HCT116 (cell line): ENCODE measurements at regions not wholly inside any gene's neighbourhood (a gene's known extent, or its start where the extent isn't known, plus 50 kb on each side); places are given as distances from the start of the nearest gene placed in this dataset.

ENCODE experiments used
- ATAC-seq: fragments of 200-7000 bp; cut with Tn5 transposase; 2 replicates; pipeline ENCODE4 v1.9.1; 2020; ENCODE audit warnings: mild to moderate bottlenecking, moderate library complexity
- BruUV-seq: library from RNA; stranded (reverse); fragments of 400-500 nt; replicated peaks from 2 replicates; lab custom pipeline; 2021; lab: Mats Ljungman, UMichigan
- CTCF ChIA-PET: fragments of 300-600 bp; sonication (Branson Sonifier 250); formaldehyde crosslinking; loops from one replicate; lab custom pipeline; 2021; ENCODE audit warnings: antibody characterized with exemption; lab: Charles Lee
- POLR2A ChIA-PET: fragments of 300-600, 350-600 bp; sonication (Branson Sonifier 250); formaldehyde crosslinking; loops from one replicate; lab custom pipeline; 2021; ENCODE audit warnings: antibody characterized with exemption; lab: Charles Lee
- RAD21 ChIA-PET, 2 experiments: fragments of 300-600 bp; sonication (Branson Sonifier 250); formaldehyde crosslinking; loops; one replicate each; lab custom pipeline; 2023; ENCODE audit warnings: low total read pairs in 2 of 2; ENCODE audit not compliant: uncharacterized antibody in 2 of 2, unreplicated experiment in 2 of 2, low non-redundant PET in 1 of 2; lab: Charles Lee
- DNase-seq: peaks from one replicate; pipeline ENCODE4 v3.0.0-alpha.2; 2010; ENCODE audit warnings: low read depth, low spot score
- H2AFZ ChIP-seq: fragments of 200-600 bp; shearing (Covaris generic), sonication (generic); 2 replicates; pipeline ENCODE4 v1.6.1; 2017; ENCODE audit warnings: low read depth, mixed run types, mixed read lengths, antibody characterized with exemption, low read length; ENCODE audit not compliant: poor library complexity, severe bottlenecking
- H3K27ac ChIP-seq: 2 replicates; pipeline ENCODE4 v1.5.1; 2012; ENCODE audit warnings: low read depth, low read length
- H3K27me3 ChIP-seq: fragments of 200-600 bp; sonication (generic); 2 replicates; pipeline ENCODE4 v1.6.1; 2016; ENCODE audit warnings: mixed run types, low read length, mixed read lengths; ENCODE audit not compliant: insufficient read depth
- H3K36me3 ChIP-seq, 2 experiments: fragments of 200-500 bp in 1 of 2; fragments of 200-600 bp in 1 of 2; sonication (Bioruptor generic) in 1 of 2; sonication (generic) in 1 of 2; 2 replicates each; pipeline versions ENCODE4 v1.5.1 to v1.6.1; 2014 to 2016; ENCODE audit warnings: low read length in 2 of 2, inconsistent platforms in 1 of 2, mixed read lengths in 1 of 2, mixed run types in 1 of 2; ENCODE audit not compliant: insufficient read depth in 2 of 2, control insufficient read depth in 1 of 2
- H3K4me1 ChIP-seq, 2 experiments: fragments of 200-600 bp in 1 of 2; sonication (generic) in 1 of 2; 2 replicates each; pipeline versions ENCODE4 v1.5.1 to v1.6.1; 2012 to 2017; ENCODE audit warnings: low read length in 2 of 2, inconsistent platforms in 1 of 2, mild to moderate bottlenecking in 1 of 2, mixed read lengths in 1 of 2, mixed run types in 1 of 2, moderate library complexity in 1 of 2; ENCODE audit not compliant: insufficient read depth in 2 of 2, control insufficient read depth in 1 of 2
- H3K4me2 ChIP-seq: fragments of 200-600 bp; sonication (generic); 2 replicates; pipeline ENCODE4 v1.6.1; 2017; ENCODE audit warnings: mixed run types, low read length, mixed read lengths
- H3K4me3 ChIP-seq, 2 experiments: fragments of 200-600 bp in 1 of 2; sonication (generic) in 1 of 2; replicated peaks in 1 of 2; 2 replicates each; pipeline ENCODE4 v1.5.1; 2011 to 2016; ENCODE audit warnings: low read length in 2 of 2, control low read depth in 1 of 2, low read depth in 1 of 2, mild to moderate bottlenecking in 1 of 2, mixed read lengths in 1 of 2, mixed run types in 1 of 2
- H3K79me2 ChIP-seq: fragments of 200-600 bp; sonication (generic); 2 replicates; pipeline ENCODE4 v1.6.1; 2017; ENCODE audit warnings: mild to moderate bottlenecking, mixed run types, low read length, moderate library complexity, mixed read lengths; ENCODE audit not compliant: insufficient read depth
- H3K9ac ChIP-seq: fragments of 200-600 bp; sonication (generic); 2 replicates; pipeline ENCODE4 v1.6.1; 2016; ENCODE audit warnings: low read length, mixed read lengths
- H3K9me2 ChIP-seq: fragments of 200-600 bp; sonication (generic), shearing (Covaris generic); 2 replicates; pipeline ENCODE4 v1.6.1; 2017; ENCODE audit warnings: mixed run types, mild to moderate bottlenecking, moderate library complexity; ENCODE audit not compliant: insufficient read depth
- H3K9me3 ChIP-seq, 2 experiments: fragments of 200-500 bp in 1 of 2; fragments of 200-600 bp in 1 of 2; sonication (Bioruptor generic) in 1 of 2; sonication (generic) in 1 of 2; 2 replicates each; pipeline ENCODE4 v1.6.1; 2014 to 2017; ENCODE audit warnings: low read length in 2 of 2, mixed read lengths in 2 of 2, inconsistent platforms in 1 of 2, low read depth in 1 of 2, mild to moderate bottlenecking in 1 of 2, mixed run types in 1 of 2, moderate library complexity in 1 of 2; ENCODE audit not compliant: control insufficient read depth in 1 of 2, insufficient read depth in 1 of 2
- H4K20me1 ChIP-seq: fragments of 200-600 bp; sonication (generic), shearing (Covaris generic); 2 replicates; pipeline ENCODE4 v1.6.1; 2017; ENCODE audit warnings: mixed run types, mild to moderate bottlenecking, moderate library complexity; ENCODE audit not compliant: insufficient read depth
- CBX3 ChIP-seq: IDR thresholded peaks from 2 replicates; pipeline ENCODE4 v1.6.1; 2012; ENCODE audit warnings: low read depth
- CTCF ChIP-seq, 3 experiments: fragments of 200-600 bp in 1 of 3; sonication (generic) in 1 of 3; IDR thresholded peaks in 2 of 3; conservative IDR thresholded peaks in 1 of 3; 2 replicates each; pipeline ENCODE4 v1.5.1; 2012 to 2017; ENCODE audit warnings: low read depth in 2 of 3, low read length in 2 of 3, antibody characterized with exemption in 1 of 3, borderline replicate concordance in 1 of 3, control low read depth in 1 of 3, mild to moderate bottlenecking in 1 of 3, mixed read lengths in 1 of 3, mixed run types in 1 of 3, moderate library complexity in 1 of 3; ENCODE audit not compliant: insufficient read depth in 1 of 3
- EGR1 ChIP-seq: IDR thresholded peaks from 2 replicates; pipeline ENCODE4 v1.6.1; 2012; ENCODE audit warnings: low read depth
- EZH2phosphoT487 ChIP-seq: fragments of 200-600 bp; IDR thresholded peaks from 2 replicates; pipeline ENCODE4 v1.6.1; 2018; ENCODE audit warnings: antibody characterized with exemption, borderline replicate concordance
- JUND ChIP-seq: IDR thresholded peaks from 2 replicates; pipeline ENCODE4 v1.6.1; 2012
- POLR2A ChIP-seq: IDR thresholded peaks from 2 replicates; pipeline ENCODE4 v1.7.0; 2011; ENCODE audit warnings: borderline replicate concordance; ENCODE audit not compliant: insufficient read depth, insufficient read length; ENCODE audit errors: extremely low read depth
- REST ChIP-seq: IDR thresholded peaks from 2 replicates; pipeline ENCODE4 v1.6.1; 2012; ENCODE audit warnings: low read depth
- SIN3A ChIP-seq: IDR thresholded peaks from 2 replicates; pipeline ENCODE4 v1.6.1; 2012; ENCODE audit warnings: low read depth
- TCF7L2 ChIP-seq: IDR thresholded peaks from 2 replicates; pipeline ENCODE4 v1.7.0; 2011; ENCODE audit warnings: borderline replicate concordance, inconsistent platforms; ENCODE audit not compliant: insufficient read depth, insufficient read length; ENCODE audit errors: extremely low read depth
- YY1 ChIP-seq: IDR thresholded peaks from 2 replicates; pipeline ENCODE4 v1.6.1; 2011; ENCODE audit warnings: low read length, low read depth, moderate library complexity, mild to moderate bottlenecking; ENCODE audit not compliant: insufficient replicate concordance; ENCODE audit errors: extremely low read depth
- ZBTB33 ChIP-seq: IDR thresholded peaks from 2 replicates; pipeline ENCODE4 v1.6.1; 2011; ENCODE audit warnings: mild to moderate bottlenecking, low read length, moderate library complexity; ENCODE audit not compliant: insufficient replicate concordance; ENCODE audit errors: extremely low read depth
- ZFX ChIP-seq: fragments of 450-650 bp; IDR thresholded peaks from 2 replicates; pipeline ENCODE4 v1.6.1; 2017
- ZNF274 ChIP-seq: fragments of 200-500 bp; sonication (Bioruptor generic); IDR thresholded peaks from 2 replicates; pipeline ENCODE4 v1.6.1; 2014; ENCODE audit warnings: mild to moderate bottlenecking, low read depth, low read length, inconsistent platforms
- intact Hi-C: fragments of 100-400 bp; cut with micrococcal nuclease; formaldehyde crosslinking; loops from 2 replicates; pipeline ENCODE4 v1.10.0; 2022

GRCh38 chr4:28391877-28392276 lies 1531.2 kb downstream of the STIM2 start:
- Histone ChIP-seq H3K9me3 (no peaks in the 10 kb centered on the region), H2AFZ (no peak overlapping the region), H4K20me1 (no peaks in the 10 kb centered on the region; the same call in 1 of the 2 replicates), H3K36me3 (no peaks in the 10 kb centered on the region), H3K79me2 (no peaks in the 10 kb centered on the region), H3K4me1 (no peaks in the 10 kb centered on the region), H3K4me3 (no peak overlapping the region), H3K9me2 (no peaks in the 10 kb centered on the region), H3K27me3 (no peaks in the 10 kb centered on the region), H3K27ac (no peak overlapping the region), H3K9ac (no peak overlapping the region), H3K4me2 (no peak overlapping the region)
- no peak for ATAC-seq
- RAD21 ChIA-PET: no interaction called here
- no TSS peak for BruUV-seq
- no peak for DNase-seq
- intact Hi-C loops: no loop called here
- CTCF ChIA-PET: no interaction called here
- POLR2A ChIA-PET: no interaction called here
- TF ChIP-seq JUND: no peak
- TF ChIP-seq POLR2A: no peak
- TF ChIP-seq SIN3A: no peak
- no peak for TF ChIP-seq ZFX
- TF ChIP-seq CBX3: no peak
- no peak for TF ChIP-seq EGR1
- no peak for TF ChIP-seq YY1
- no peak for TF ChIP-seq EZH2phosphoT487
- TF ChIP-seq ZBTB33: no peak
- TF ChIP-seq CTCF (IDR thresholded peaks at IDR 0.05 in 2 of 3, conservative IDR thresholded peaks at IDR 0.05 in 1 of 3; ENCODE audit: borderline replicate concordance in 1 of 3, insufficient read depth in 1 of 3, low read depth in 2 of 3, low read length in 2 of 3): no peak
- no peak for TF ChIP-seq TCF7L2
- no peak for TF ChIP-seq ZNF274
- TF ChIP-seq REST: no peak
